ENCODE measurements at regions not wholly inside any gene's neighbourhood (a gene's known extent, or its start where the extent isn't known, plus 50 kb on each side); places are given as distances from the start of the nearest gene placed in this dataset.

GRCh38 chr22:27581236-27581635 lies 220.3 kb downstream of the MN1 start:
- Histone ChIP-seq H3K4me2 (ENCODE audit: low read length) (no peak overlapping the region), H4K20me1 (ENCODE audit: insufficient read depth, low read length) (no peaks in the 10 kb centered on the region), H3K4me3 (ENCODE audit: low read depth, low read length, poor library complexity, severe bottlenecking) (no peak overlapping the region), H3K9me2 (ENCODE audit: low read depth, low read length) (no peaks in the 10 kb centered on the region), H3K9ac (ENCODE audit: low read length) (no peak overlapping the region), H3K79me2 (ENCODE audit: insufficient read depth, low read length) (no peaks in the 10 kb centered on the region), H3K27me3 (ENCODE audit: insufficient read depth, low read length) (peaks cover 6% of the 10 kb centered on the region; the same call in 1 of the 2 replicates), H2AFZ (ENCODE audit: low read length) (no peak overlapping the region), H3K36me3 (ENCODE audit: insufficient read depth, low read length) (no peaks in the 10 kb centered on the region), H3K9me3 (ENCODE audit: low read length) (no peaks in the 10 kb centered on the region), H3K27ac (ENCODE audit: low read depth, low read length, poor library complexity, severe bottlenecking) (no peak overlapping the region), H3K4me1 (ENCODE audit: insufficient read depth, low read length, severe bottlenecking) (no peaks in the 10 kb centered on the region), H3F3A (ENCODE audit: insufficient read depth, low read length) (no peaks in the 10 kb centered on the region)
- TF ChIP-seq EZH2 (IDR thresholded peaks at IDR 0.05; ENCODE audit: borderline replicate concordance, low read length) (no peak), CTCF (IDR thresholded peaks at IDR 0.05; ENCODE audit: low read length) (no peak)

GRCh38 chr22:27581688-27582087 lies 219.9 kb downstream of the MN1 start:
- no peaks in the 10 kb centered on the region for H3K4me1 ChIP-seq (ENCODE audit: insufficient read depth, low read length, severe bottlenecking)
- H3K27ac ChIP-seq (ENCODE audit: low read depth, low read length, poor library complexity, severe bottlenecking) = no peak overlapping the region
- H3K9ac ChIP-seq (ENCODE audit: low read length) = no peak overlapping the region
- no peaks in the 10 kb centered on the region for H4K20me1 ChIP-seq (ENCODE audit: insufficient read depth, low read length)
- no peaks in the 10 kb centered on the region for H3K9me3 ChIP-seq (ENCODE audit: low read length)
- H2AFZ ChIP-seq (ENCODE audit: low read length) = no peak overlapping the region
- no peaks in the 10 kb centered on the region for H3F3A ChIP-seq (ENCODE audit: insufficient read depth, low read length)
- H3K4me2 ChIP-seq (ENCODE audit: low read length) = no peak overlapping the region
- H3K27me3 ChIP-seq (ENCODE audit: insufficient read depth, low read length) = peaks cover 6% of the 10 kb centered on the region; the same call in 1 of the 2 replicates
- H3K36me3 ChIP-seq (ENCODE audit: insufficient read depth, low read length) = no peaks in the 10 kb centered on the region
- no peaks in the 10 kb centered on the region for H3K9me2 ChIP-seq (ENCODE audit: low read depth, low read length)
- no peaks in the 10 kb centered on the region for H3K79me2 ChIP-seq (ENCODE audit: insufficient read depth, low read length)
- TF ChIP-seq EZH2 (IDR thresholded peaks at IDR 0.05; ENCODE audit: borderline replicate concordance, low read length) (no peak), CTCF (IDR thresholded peaks at IDR 0.05; ENCODE audit: low read length) (no peak)
- H3K4me3 ChIP-seq (ENCODE audit: low read depth, low read length, poor library complexity, severe bottlenecking) = no peak overlapping the region

GRCh38 chr22:27583856-27584255 lies 217.7 kb downstream of the MN1 start:
- Histone ChIP-seq H2AFZ (ENCODE audit: low read length) (no peak overlapping the region), H3K4me3 (ENCODE audit: low read depth, low read length, poor library complexity, severe bottlenecking) (no peak overlapping the region), H3K36me3 (ENCODE audit: insufficient read depth, low read length) (no peaks in the 10 kb centered on the region), H3K79me2 (ENCODE audit: insufficient read depth, low read length) (no peaks in the 10 kb centered on the region), H3K4me2 (ENCODE audit: low read length) (no peak overlapping the region), H4K20me1 (ENCODE audit: insufficient read depth, low read length) (no peaks in the 10 kb centered on the region), H3F3A (ENCODE audit: insufficient read depth, low read length) (no peaks in the 10 kb centered on the region), H3K4me1 (ENCODE audit: insufficient read depth, low read length, severe bottlenecking) (no peaks in the 10 kb centered on the region), H3K27me3 (ENCODE audit: insufficient read depth, low read length) (peaks cover 6% of the 10 kb centered on the region; the same call in 1 of the 2 replicates), H3K27ac (ENCODE audit: low read depth, low read length, poor library complexity, severe bottlenecking) (no peak overlapping the region), H3K9me3 (ENCODE audit: low read length) (no peaks in the 10 kb centered on the region), H3K9me2 (ENCODE audit: low read depth, low read length) (no peaks in the 10 kb centered on the region), H3K9ac (ENCODE audit: low read length) (no peak overlapping the region)
- no peak for TF ChIP-seq EZH2 (IDR thresholded peaks at IDR 0.05; ENCODE audit: borderline replicate concordance, low read length)
- no peak for TF ChIP-seq CTCF (IDR thresholded peaks at IDR 0.05; ENCODE audit: low read length)

Data from OCI-LY1 (cell line).